GM18909 (cell line): ENCODE measurements at regions not wholly inside any gene's neighbourhood (a gene's known extent, or its start where the extent isn't known, plus 50 kb on each side); places are given as distances from the start of the nearest gene placed in this dataset.
"Not testable (repeated sequence)": the region's sequence is repeated elsewhere in the genome, so short reads cannot be mapped to it uniquely, and the experiment has no call there.

Experiments
- ATAC-seq: cut with Tn5 transposase; IDR thresholded peaks from one replicate; pipeline ENCODE4 v1.9.1; 2021; ENCODE audit warnings: mild to moderate bottlenecking; ENCODE audit not compliant: unreplicated experiment, poor library complexity

DNA sequence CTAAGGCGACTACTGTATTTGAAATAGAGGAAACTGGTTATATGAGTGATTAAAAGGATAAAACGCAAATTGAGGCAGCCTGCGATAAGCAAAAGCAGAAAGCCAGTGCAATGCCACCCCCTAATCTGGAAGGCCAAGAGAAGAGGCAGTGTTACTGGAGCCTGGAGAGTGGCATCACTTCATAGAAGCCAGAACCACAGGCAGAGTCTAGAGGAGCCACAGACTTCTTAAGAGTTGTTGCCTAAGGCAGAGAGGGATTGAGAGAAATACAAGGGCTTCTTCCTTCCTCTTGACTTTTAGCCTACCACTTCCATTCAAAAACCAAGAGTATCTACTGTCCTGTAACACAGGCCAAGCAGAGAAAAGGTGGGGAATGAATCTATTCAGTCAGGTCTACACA is 94.9 kb upstream of the SKAP2 start:
- no peak for ATAC-seq

DNA sequence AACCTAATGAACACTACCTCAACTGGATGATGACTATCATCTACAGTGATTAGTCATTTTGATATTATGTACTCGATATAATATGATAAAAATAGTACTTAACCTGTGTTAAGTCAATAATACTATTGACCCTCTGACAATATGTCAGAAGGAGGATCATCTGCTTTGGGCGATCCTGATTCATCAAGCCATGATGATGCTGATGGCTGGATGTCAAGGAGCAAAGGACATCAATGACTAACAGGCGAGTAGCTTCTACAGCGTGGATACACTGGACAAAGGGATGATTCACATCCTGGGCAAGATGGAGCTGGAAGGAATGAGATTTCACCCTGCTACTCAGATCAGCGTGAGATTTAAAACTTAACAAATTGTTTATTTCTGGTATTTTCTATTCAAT is 94.4 kb upstream of the SKAP2 start:
- no peak for ATAC-seq

DNA sequence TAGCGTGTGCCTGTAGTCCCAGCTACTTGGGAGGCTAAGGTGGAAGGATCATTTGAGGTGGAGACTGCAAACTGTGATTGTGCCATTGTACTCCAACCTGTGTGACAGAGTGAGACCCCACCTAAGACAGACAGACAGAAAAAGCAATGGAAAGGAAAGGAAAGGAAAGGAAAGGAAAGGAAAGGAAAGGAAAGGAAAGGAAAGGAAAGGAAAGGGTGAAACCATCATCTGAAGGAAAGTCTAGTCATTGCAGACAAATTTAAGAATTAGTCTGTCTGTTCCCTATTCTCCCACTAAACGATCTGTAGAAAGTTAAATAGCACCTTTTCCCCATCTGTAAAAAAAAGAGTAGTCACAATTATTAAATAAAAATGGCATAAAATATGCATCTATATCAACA is 91.1 kb upstream of the SKAP2 start:
- no peak for ATAC-seq

DNA sequence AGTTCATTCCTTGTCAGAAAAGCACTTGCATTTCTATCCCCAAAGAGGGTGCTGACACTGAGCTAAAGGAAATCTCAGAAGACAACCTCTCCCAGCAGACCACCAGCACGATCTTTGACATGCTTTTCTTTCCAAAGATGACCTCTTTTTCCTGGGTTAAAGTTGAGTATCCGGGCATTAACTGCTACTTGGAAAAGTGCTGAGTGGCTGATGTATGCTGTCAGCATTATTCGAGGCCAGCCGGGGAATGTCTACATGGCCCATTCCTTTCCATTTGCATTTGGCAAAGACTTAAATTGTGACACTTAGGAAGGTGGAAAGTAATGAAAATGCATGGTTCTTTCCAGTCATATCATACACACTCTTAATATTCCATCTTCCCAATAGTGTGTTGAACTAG is 90.6 kb upstream of the SKAP2 start:
- ATAC-seq: no peak

DNA sequence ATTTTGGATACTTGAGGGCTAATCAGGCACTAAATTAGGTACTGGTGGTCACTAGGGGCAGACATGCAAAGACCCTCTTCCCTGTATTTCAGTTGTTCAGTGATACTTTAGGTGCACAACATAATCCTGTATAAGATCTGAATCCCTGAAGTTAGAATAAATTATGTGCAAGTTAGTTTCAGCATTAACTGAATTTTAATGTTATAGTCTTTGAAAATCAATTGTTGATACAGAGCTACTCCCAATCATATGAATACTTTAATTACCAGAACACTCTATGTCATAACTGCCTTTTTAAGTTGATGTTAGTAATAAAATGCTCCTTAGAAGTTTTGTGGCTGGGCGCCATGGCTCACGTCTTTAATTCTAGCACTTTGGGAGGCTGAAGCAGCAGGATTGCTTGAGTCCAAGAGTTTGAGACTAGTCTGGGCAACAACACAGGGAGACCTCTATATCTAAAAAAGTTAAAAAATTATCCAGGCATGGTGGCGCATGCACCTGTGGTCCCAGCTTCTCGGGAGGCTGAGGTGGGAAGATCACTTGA is 87.1 kb upstream of the SKAP2 start:
- no peak for ATAC-seq

DNA sequence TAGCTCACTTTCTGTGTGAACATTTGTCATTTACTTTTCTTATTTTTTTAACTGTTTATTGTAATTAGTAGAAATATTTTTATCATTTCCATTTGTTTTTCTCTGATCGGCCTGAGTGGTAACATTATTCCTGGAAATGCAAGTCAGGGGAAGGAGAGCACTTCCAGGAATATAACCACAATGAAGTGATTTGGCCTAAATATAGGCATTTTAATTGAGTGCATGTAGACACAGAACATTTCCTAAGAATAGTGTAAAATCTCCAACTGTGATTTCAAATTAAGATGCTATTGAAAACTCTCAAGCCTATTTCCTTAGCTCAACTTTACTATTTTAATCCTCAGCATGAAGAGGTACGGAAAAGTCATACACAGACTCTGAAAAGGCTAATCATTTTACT is 86.5 kb upstream of the SKAP2 start:
- no peak for ATAC-seq

DNA sequence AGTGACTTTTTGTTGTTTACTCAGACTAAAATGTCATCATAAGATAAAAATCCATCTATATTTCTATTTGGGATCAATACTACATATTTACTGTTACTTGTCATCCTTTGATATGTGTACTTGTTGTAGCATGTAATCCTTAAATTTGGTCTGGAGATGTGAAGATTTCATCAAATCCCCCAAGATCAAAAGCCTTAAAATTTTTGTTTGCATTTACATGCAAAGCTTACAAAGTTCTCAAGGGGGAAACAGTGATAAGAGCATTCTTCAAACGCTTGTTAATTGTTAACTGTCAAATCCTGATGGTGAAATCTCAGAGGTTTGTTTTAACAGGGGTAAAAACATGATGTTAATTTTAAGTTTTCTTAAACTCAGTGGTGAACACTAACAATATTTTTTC is 84.9 kb upstream of the SKAP2 start:
- no peak for ATAC-seq

DNA sequence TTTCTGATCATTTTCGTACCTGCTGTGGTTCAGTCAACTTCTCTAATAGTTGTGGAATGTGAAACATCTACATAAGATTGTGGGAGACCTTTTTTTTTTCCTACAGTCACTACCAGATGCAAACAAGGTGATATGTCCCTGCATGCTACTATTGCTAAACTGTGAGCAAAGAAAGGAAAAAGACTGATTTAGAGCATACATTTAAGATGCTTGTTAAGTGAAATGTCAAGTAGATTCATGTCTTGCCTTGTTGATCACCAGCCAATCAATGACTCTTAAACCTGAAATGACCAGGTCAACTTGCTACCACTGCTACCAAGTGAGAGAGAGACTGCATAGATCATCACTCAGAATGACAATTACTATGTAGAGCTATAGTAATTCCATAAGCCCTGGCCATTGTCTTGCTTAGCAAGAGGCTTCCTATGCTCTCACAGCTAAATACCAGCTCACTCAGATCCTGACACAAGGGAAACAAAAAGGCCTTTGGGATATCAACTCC is 84.3 kb upstream of the SKAP2 start:
- no peak for ATAC-seq

DNA sequence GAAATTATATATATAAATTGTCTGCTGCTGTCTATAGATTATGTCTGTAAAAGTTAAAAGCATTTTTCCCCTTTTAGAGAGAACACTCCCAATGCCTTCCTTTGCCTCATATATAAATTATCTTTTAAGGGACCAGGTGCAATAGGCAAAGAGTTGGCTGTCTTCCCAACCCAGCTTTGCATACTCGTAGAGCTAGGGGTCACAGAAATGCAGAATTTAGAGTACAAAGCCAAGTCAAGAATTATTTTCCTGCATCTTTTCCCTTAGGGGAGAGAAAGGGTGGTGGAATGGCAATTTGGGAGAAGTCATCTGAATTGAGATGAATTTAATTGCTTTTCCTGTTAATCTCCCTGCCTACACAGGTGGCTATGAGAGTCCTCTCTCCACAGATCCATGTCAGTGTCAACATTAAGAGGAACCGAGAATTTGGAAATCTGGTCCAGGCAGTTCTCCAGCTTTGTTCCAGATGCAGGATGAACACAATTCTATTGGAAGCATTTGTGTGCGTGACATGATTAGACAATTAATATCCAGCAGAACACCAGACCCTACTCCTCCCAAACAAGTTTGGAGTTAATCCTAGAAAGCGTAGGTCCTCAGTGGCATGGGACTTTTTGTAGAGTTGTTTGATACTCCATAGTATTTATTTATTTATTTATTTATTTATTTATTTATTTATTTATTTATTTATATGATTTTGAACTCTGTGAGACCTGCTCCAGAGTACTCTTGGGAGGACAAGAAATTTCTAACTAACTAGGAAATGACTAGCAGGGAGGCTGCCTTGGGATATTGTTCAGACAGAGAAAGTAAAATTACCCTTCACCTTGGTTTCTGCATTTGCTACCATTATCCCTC is 80.3 kb upstream of the SKAP2 start:
- no peak for ATAC-seq

DNA sequence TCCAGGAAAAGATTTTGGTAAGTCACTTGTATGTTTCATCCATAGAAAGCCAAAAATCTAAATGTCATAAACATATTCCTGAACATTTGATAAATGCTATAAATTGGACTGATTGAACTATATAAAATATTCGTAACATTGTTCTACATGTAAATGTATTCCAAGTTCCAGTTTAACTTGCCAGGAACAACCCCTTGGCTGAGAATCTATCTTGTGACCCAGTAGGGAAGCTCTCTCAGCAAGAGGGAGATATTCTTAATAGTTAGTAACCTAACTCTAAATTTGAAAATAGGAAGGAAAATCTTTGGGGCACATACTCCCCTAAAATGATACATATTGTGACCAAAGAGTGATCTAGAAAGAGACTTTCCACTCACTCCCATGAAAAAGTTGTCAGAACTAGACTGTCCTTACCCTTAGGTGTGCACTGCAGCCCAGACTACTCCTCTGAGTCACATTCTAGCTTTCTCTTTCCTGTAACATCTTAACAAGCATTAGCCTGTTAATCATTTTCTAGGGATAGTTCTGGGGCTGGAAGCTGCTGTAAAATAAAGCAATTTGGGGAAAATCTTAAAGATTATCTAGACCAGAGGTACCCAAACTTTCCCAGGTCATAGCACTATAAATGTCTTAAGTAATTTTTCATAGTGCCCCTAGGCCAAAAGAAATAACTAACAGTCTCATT is 73.7 kb upstream of the SKAP2 start:
- ATAC-seq: no peak

DNA sequence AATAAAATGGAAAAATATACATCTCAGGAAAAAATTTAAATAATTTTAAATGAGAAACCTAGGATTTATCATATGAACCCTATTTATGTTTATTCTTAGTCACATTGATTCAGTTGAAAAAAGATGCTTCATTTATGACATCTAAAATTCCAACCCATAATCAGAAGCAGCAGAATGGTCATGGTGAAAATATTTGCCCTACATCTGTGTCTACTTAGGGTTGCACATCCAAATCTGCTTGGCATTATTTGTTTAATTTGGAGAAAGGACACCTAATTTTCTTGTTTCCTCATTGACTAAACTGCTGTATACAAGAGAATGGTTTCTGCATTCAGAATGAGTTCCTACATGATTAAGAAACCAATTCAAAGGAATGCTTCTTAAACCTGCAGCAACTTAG is 72.9 kb upstream of the SKAP2 start:
- ATAC-seq: no peak

DNA sequence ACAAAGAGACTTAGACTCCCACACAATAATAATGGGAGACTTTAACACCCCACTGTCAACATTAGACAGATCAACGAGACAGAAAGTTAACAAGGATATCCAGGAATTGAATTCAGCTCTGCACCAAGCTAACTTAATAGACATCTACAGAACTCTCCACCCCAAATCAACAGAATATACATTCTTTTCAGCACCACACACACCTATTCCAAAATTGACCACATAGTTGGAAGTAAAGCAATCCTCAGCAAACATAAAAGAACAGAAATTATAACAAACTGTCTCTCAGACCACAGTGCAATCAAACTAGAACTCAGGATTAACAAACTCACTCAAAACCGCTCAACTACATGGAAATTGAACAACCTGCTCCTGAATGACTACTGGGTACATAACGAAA is 68.2 kb upstream of the SKAP2 start:
- ATAC-seq: not testable (repeated sequence)

DNA sequence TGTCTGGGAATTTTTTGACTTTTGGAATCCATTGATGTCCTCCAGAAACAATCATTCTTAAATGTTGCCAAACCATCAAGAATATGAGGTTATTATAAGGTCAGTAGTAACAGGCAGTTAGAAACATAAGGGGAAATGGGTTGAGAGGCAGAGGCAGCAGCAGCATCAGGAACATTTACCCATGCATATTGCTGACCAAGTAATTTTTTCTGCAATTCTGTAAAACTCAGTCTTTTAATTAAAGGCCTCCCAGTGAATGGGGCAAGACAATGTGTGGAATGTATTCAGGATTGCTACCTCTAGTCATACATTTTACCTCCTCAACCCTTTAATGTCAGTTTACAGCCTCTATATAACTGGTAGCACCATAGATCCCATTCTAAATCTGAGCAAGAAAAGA is 66.5 kb upstream of the SKAP2 start:
- ATAC-seq: no peak

DNA sequence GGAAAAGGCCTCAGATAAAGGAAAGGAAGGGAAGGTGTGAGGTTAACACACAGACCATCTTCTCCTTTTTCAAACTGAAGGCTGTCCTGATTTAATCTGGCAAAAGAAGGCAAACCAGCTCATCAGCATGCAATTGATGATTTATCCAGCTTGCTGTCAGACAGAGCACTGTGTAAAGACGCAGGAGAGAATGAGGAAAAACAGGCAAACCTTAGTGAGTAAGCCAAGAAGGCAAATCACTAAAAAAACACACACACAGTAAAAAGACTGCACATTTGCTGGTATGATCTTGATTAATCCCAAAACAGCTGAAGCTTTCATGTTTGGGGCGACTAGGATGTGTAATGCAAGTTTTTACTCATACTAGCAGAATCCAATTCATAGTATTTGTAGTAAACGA is 65.8 kb upstream of the SKAP2 start:
- ATAC-seq: no peak

DNA sequence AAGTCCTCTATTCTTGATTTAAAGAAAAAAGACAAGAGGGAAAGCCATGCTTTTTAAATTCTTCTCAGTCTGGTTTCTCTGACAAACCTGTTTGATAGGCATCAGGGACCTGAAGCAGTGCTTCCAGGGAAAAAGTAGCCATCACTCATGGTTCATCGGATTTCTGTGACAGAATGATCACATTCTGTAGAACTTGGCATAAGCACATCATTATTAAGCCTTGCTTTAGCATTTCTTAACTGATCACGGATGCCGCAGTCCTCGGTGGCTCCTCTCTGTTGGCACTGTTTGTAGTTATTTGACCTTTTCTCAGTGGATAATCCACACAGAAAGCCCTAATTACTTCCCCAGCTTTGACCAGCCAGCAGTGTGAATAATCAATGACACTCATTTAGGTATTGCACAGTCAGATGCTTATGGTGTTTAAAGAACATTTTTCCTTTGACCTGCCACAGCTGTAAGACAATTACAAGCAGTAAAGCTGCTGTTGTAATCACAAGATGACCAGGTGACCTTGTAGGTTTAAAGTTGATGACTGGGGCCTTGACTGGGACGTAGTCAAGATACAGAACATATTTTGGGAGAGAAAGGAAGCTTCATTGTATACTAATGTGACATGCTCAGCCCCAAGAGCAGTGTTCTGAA is 64.4 kb upstream of the SKAP2 start:
- no peak for ATAC-seq

DNA sequence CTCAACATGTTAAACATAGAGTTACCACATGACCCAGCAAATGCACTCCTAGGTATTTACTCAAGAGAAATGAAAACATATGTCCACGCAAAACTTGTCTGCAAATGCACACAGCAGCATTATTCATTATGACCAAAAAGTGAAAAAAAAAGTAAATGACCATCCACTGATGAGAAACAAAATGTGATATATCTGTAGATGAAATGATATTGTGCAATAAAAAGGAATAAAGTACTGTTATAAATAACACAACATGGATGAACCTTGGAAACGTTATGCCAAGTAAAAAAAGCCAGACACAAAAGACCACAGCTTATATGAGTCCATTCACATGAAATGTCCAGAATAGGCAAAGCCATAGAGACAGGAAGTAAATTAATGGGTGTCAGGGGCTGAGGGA is 61.4 kb upstream of the SKAP2 start:
- no peak for ATAC-seq

DNA sequence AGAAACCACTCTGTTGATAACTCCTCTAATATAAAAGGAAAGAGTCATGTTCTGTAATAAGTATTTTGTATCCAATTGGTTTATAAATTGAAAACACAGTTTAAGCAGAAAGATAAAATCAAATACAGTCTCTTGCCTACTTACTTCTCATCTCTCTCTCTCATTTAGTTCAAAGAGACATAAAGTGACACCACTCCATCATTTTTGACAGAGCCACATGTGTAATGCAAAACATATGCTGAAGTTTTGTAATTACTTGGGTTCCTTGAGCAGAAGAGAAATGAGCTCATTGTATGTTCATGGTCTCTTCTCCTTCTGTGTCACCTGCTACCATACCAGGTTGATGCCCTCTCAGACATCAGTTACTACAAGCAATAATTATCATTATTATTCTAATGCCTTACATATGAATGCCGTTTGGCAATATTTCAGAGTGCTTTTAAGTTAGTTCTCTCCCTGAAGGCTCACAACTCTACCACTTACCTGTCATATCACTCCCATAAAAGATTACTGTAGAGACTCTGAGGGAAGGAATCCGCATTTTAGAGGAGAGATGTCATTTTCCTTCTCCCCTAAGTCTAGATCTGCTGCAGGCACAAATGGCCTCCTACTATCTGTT is 59.9 kb upstream of the SKAP2 start:
- ATAC-seq: no peak

DNA sequence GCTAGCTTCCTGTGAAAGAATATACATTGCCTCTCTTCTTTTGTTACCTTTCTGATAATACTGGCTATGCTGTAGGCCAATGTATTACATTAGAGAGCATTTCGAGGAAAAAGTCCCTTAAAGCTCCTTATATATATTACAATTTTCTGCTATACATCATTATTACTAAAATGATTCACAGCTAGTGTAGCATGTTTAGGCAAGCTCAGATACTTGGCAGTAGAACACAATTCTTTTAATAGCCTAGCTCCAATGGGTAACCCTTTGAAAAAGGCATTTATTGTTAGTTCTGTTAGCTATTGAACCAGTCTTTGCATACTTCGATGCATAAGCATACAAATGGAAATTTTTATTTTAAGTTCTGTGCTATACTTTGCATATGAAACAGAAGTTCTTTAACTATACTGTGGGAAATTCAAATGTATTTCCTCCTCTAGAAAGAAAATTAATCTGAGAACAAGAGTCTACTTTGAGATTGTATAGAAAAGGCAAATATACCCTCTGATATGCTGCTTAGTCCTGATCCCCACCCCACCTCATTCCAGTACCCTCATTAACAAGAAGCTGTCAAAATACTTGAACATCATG is 55.6 kb upstream of the SKAP2 start:
- ATAC-seq: no peak

DNA sequence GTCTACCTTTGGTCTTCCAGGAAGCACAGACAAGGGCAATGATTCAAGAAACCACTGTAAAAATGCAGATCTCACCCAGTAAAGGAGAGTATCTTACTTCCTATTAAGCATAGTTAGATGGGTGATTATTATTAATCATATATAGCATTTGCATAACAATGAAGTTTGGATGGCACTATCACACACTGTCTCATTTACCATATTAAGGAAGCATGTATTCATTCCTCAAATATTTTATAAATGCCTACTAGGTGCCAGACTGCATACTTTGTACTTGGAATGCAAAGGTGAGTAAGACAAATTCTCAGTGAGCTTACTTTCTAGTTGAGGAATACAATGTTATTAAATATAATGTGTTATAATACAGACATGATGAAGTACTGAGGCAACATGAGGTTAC is 53.9 kb upstream of the SKAP2 start:
- no peak for ATAC-seq

DNA sequence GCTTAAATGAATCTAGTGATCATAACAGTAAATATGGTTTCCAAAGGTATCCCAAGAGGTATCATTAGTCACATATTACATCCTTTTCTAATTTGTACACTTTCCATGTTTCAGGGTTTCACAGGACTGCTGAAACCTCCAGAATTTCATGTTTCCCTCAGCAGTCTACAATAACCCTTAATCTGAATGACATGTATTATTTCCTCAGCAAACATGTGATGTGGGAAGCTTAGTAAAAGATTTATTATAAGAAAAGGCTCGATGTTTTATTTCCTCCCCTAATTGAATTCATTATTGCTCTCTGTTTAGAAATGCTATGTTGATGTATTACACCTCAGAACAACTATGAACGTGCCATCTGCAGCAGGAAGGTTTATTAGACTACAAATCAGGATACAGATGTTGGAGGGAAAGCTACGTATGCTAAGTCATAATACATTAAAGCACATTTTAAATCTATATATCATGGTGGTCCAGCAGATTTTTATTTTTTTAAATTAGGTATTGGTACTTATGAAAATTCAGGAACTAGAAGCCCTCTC is 52.5 kb upstream of the SKAP2 start:
- ATAC-seq: no peak
